ENCODE measurements at regions not wholly inside any gene's neighbourhood (a gene's known extent, or its start where the extent isn't known, plus 50 kb on each side); places are given as distances from the start of the nearest gene placed in this dataset.

DNA sequence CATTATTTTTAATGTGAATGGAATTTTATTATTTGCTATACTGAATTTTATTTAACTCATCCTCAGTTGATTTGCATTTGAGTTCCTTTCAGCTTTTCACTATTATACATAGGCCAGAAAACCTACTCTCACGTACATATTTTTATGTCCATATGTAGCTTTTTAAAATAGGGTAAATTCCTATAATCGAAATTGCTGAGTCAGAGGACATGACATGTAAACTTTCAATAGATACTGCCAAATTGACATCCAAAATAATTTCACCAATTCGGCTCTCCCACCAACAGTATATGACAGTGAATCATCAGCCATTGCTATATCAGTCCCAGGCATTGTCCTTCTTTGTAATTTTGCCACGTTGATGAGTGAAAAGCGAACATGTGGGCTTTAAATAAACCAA is 222.5 kb downstream of the SQOR start:
- TF ChIP-seq, protein P1, sequence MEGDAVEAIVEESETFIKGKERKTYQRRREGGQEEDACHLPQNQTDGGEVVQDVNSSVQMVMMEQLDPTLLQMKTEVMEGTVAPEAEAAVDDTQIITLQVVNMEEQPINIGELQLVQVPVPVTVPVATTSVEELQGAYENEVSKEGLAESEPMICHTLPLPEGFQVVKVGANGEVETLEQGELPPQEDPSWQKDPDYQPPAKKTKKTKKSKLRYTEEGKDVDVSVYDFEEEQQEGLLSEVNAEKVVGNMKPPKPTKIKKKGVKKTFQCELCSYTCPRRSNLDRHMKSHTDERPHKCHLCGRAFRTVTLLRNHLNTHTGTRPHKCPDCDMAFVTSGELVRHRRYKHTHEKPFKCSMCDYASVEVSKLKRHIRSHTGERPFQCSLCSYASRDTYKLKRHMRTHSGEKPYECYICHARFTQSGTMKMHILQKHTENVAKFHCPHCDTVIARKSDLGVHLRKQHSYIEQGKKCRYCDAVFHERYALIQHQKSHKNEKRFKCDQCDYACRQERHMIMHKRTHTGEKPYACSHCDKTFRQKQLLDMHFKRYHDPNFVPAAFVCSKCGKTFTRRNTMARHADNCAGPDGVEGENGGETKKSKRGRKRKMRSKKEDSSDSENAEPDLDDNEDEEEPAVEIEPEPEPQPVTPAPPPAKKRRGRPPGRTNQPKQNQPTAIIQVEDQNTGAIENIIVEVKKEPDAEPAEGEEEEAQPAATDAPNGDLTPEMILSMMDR (conservative IDR thresholded peaks at IDR 0.05; ENCODE audit: low read length), result no peak
- no peak for TF ChIP-seq EZH2phosphoT487 (IDR thresholded peaks at IDR 0.05; ENCODE audit: borderline replicate concordance, low read depth, low read length)

All from OCI-LY7 (cell line).